CD4-positive, alpha-beta T cell treated with Interferon alpha-2 for 1 hour (primary cell): ENCODE measurements at regions not wholly inside any gene's neighbourhood (a gene's known extent, or its start where the extent isn't known, plus 50 kb on each side); places are given as distances from the start of the nearest gene placed in this dataset.

Source experiments
- DNase-seq, 2 donors: peaks; one replicate each; pipeline ENCODE4 v3.0.0-alpha.2; 2020 to 2022

- DNase-seq = no peak
Observed at GRCh38 chr5:61969755-61970154, 336.3 kb upstream of the KIF2A start.

GRCh38 chr5:61970218-61970617, 335.8 kb upstream of the KIF2A start:
- no peak for DNase-seq

- DNase-seq = no peak
Observed at GRCh38 chr5:61974680-61975079, 331.3 kb upstream of the KIF2A start.

GRCh38 chr5:61981886-61982285, 324.1 kb upstream of the KIF2A start:
- DNase-seq = no peak

- no peak for DNase-seq
Observed at GRCh38 chr5:61991430-61991829, 314.6 kb upstream of the KIF2A start.

- DNase-seq = no peak
Observed at GRCh38 chr5:61991866-61992265, 314.1 kb upstream of the KIF2A start.

GRCh38 chr5:61993295-61993927, 312.6 kb upstream of the KIF2A start:
- DNase-seq = no peak

GRCh38 chr5:61994171-61994570, 311.8 kb upstream of the KIF2A start:
- no peak for DNase-seq

- DNase-seq = no peak
Observed at GRCh38 chr5:61995486-61995885, 310.5 kb upstream of the KIF2A start.

GRCh38 chr5:61999371-61999770, 306.6 kb upstream of the KIF2A start:
- DNase-seq = no peak

- no peak for DNase-seq
Observed at GRCh38 chr5:62000646-62001045, 305.4 kb upstream of the KIF2A start.

- no peak for DNase-seq
Observed at GRCh38 chr5:62001640-62002039, 304.4 kb upstream of the KIF2A start.

- DNase-seq = no peak
Observed at GRCh38 chr5:62002436-62002835, 303.6 kb upstream of the KIF2A start.

- no peak for DNase-seq
Observed at GRCh38 chr5:62005551-62005950, 300.5 kb upstream of the KIF2A start.

GRCh38 chr5:62007457-62007856, 298.5 kb upstream of the KIF2A start:
- no peak for DNase-seq

GRCh38 chr5:62011089-62011664, 294.8 kb upstream of the KIF2A start:
- no peak for DNase-seq

GRCh38 chr5:62017092-62017491, 288.9 kb upstream of the KIF2A start:
- DNase-seq = no peak

GRCh38 chr5:62029303-62029702, 276.7 kb upstream of the KIF2A start:
- DNase-seq = no peak

- DNase-seq = no peak
Observed at GRCh38 chr5:62030326-62030725, 275.7 kb upstream of the KIF2A start.

- no peak for DNase-seq
Observed at GRCh38 chr5:62038024-62038423, 268.0 kb upstream of the KIF2A start.

- no peak for DNase-seq
Observed at GRCh38 chr5:62041156-62041756, 264.8 kb upstream of the KIF2A start.

GRCh38 chr5:62042007-62042406, 264.0 kb upstream of the KIF2A start:
- DNase-seq = no peak

- no peak for DNase-seq
Observed at GRCh38 chr5:62043289-62044280, 262.4 kb upstream of the KIF2A start.
